Gastroesophageal sphincter (tissue), 4 donors: ENCODE measurements at regions not wholly inside any gene's neighbourhood (a gene's known extent, or its start where the extent isn't known, plus 50 kb on each side); places are given as distances from the start of the nearest gene placed in this dataset.
"Not testable (repeated sequence)": the region's sequence is repeated elsewhere in the genome, so short reads cannot be mapped to it uniquely, and the experiment has no call there.

ENCODE experiments used
- ATAC-seq: fragments of 150-250 bp; one replicate; pipeline ENCODE4 v1.9.1; 2016; ENCODE audit warnings: mild to moderate bottlenecking, moderate library complexity
- H3K27ac ChIP-seq, 4 donors: fragments of 200-600 bp; sonication (generic) in 3 of 4; 1 replicate in 3 of 4; 2 replicates in 1 of 4; pipeline ENCODE4 v1.5.1; 2016 to 2019
- H3K27me3 ChIP-seq: fragments of 200-600 bp; sonication (generic); one replicate; pipeline ENCODE4 v1.5.1; 2019
- H3K36me3 ChIP-seq, 2 donors: fragments of 200-600 bp; sonication (generic); one replicate each; pipeline ENCODE4 v1.5.1; 2019; ENCODE audit warnings: control low read depth in 1 of 2
- H3K4me1 ChIP-seq, 3 donors: fragments of 200-600 bp; sonication (generic); 1 replicate in 2 of 3; 2 replicates in 1 of 3; pipeline ENCODE4 v1.5.1; 2016 to 2019; ENCODE audit warnings: control low read depth in 2 of 3
- H3K4me3 ChIP-seq, 2 donors: fragments of 200-600 bp; sonication (generic); one replicate each; pipeline ENCODE4 v1.5.1; 2019; ENCODE audit warnings: mild to moderate bottlenecking in 1 of 2, moderate library complexity in 1 of 2
- H3K9me3 ChIP-seq, 3 donors: fragments of 200-600 bp; sonication (generic); one replicate each; pipeline ENCODE4 v1.5.1; 2017 to 2019; ENCODE audit warnings: control low read depth in 2 of 3
- EP300 ChIP-seq: sonication (generic); formaldehyde crosslinking; IDR thresholded peaks from one replicate; pipeline ENCODE4 v1.6.1; 2017; ENCODE audit warnings: antibody characterized with exemption, mild to moderate bottlenecking
- POLR2A ChIP-seq, 2 donors: fragments of 450-650 bp; IDR thresholded peaks; one replicate each; pipeline ENCODE4 v1.6.1; 2017; ENCODE audit warnings: antibody characterized with exemption in 2 of 2, mild to moderate bottlenecking in 2 of 2, moderate library complexity in 1 of 2
- POLR2AphosphoS5 ChIP-seq: sonication (generic); formaldehyde crosslinking; IDR thresholded peaks from one replicate; pipeline ENCODE4 v1.6.1; 2017; ENCODE audit warnings: antibody characterized with exemption
- WGBS, 2 donors: methylation state at CpG; one replicate each; pipeline ENCODE4 v1.1.5; 2018; ENCODE audit warnings: low coverage in 1 of 2; 5-methylcytosine and 5-hydroxymethylcytosine counted together
- TF ChIP-seq, protein P1 (sequence below), 4 experiments: fragments of 200-600 bp in 2 of 4; fragments of 450-650 bp in 2 of 4; sonication (generic) in 1 of 4; IDR thresholded peaks; one replicate each; pipeline ENCODE4 v1.5.1; 2017 to 2019; ENCODE audit warnings: antibody characterized with exemption in 4 of 4, mild to moderate bottlenecking in 2 of 4, moderate library complexity in 2 of 4

- Histone ChIP-seq H3K4me1 (no peaks in the 10 kb centered on the region), H3K9me3 (peaks cover 0 to 4% (median 0%) of the 10 kb centered on the region in 3 donors), H3K27me3 (peaks cover 5% of the 10 kb centered on the region), H3K27ac (no peak overlapping the region), H3K4me3 (no peak overlapping the region), H3K36me3 (no peaks in the 10 kb centered on the region)
- WGBS, 2 donors = 67 to 79% methylated on average over 1 of the region's 1 CpG
- TF ChIP-seq POLR2A (IDR thresholded peaks at IDR 0.05) (no peak), POLR2AphosphoS5 (no peak), EP300 (no peak)
- TF ChIP-seq, protein P1, sequence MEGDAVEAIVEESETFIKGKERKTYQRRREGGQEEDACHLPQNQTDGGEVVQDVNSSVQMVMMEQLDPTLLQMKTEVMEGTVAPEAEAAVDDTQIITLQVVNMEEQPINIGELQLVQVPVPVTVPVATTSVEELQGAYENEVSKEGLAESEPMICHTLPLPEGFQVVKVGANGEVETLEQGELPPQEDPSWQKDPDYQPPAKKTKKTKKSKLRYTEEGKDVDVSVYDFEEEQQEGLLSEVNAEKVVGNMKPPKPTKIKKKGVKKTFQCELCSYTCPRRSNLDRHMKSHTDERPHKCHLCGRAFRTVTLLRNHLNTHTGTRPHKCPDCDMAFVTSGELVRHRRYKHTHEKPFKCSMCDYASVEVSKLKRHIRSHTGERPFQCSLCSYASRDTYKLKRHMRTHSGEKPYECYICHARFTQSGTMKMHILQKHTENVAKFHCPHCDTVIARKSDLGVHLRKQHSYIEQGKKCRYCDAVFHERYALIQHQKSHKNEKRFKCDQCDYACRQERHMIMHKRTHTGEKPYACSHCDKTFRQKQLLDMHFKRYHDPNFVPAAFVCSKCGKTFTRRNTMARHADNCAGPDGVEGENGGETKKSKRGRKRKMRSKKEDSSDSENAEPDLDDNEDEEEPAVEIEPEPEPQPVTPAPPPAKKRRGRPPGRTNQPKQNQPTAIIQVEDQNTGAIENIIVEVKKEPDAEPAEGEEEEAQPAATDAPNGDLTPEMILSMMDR (IDR thresholded peaks at IDR 0.05) = no peak
- ATAC-seq = no peak
Measured at GRCh38 chr10:28449926-28450325, 83.0 kb upstream of the WAC start.

DNA sequence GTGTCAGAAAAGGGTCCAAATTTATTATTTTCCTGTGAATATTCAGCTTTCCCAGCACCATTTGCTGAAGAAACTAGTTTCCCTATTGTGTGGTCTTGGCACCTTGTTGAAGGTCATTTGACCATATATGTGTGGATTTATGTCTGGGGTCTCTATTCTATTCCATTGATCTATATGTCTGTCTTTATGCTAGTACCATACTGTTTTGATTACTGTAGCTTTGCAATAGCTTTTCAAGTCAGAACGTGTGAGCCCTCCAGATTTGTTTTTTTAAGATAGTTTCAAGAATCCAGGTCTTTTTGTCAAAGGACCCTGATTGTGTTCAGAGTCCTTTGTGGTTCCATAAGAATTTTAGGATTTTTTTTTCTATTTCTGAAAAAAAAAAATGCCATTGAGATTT lies 79.0 kb upstream of the WAC start:
- Histone ChIP-seq H3K27me3 (no peaks in the 10 kb centered on the region), H3K4me3 (no peak overlapping the region), H3K4me1 (no peaks in the 10 kb centered on the region), H3K9me3 (peaks cover 0 to 4% (median 0%) of the 10 kb centered on the region in 3 donors), H3K27ac (no peak overlapping the region), H3K36me3 (no peaks in the 10 kb centered on the region)
- TF ChIP-seq POLR2A (IDR thresholded peaks at IDR 0.05) (no peak), EP300 (no peak)
- TF ChIP-seq, protein P1 (IDR thresholded peaks at IDR 0.05) = no peak
- 73 to 75% methylated on average over 1 of the region's 1 CpG for WGBS, 2 donors
- no peak for ATAC-seq

GRCh38 chr10:28457110-28457509 lies 75.8 kb upstream of the WAC start:
- TF ChIP-seq EP300 = no peak
- TF ChIP-seq POLR2AphosphoS5 = no peak
- TF ChIP-seq POLR2A (IDR thresholded peaks at IDR 0.05) = no peak
- TF ChIP-seq, protein P1 (IDR thresholded peaks at IDR 0.05) = no peak
- WGBS, 2 donors = 69 to 89% methylated on average over 2 of the region's 2 CpGs
- Histone ChIP-seq H3K36me3 (no peaks in the 10 kb centered on the region), H3K27me3 (no peaks in the 10 kb centered on the region), H3K27ac (no peak overlapping the region), H3K9me3 (peaks cover 0 to 4% (median 0%) of the 10 kb centered on the region in 3 donors), H3K4me3 (no peak overlapping the region), H3K4me1 (no peaks in the 10 kb centered on the region)
- no peak for ATAC-seq

DNA sequence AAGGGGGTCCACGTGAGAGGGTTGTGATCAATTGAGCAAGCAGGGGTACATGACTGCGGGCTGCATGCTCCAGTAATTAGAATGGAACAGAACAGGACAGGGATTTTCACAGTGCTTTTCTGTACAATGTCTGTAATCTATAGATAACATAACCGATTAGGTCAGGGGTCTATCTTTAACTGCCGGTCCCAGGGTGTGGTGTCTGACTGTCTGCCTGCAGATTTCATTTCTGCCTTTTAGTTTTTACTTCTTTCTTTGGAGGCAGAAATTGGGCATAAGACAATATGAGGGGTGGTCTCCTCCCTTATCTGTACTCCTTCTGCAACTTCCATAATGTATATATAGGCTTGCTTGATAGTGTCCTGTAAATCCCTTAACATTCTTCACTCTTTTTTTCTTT lies 75.0 kb upstream of the WAC start:
- H3K4me3 ChIP-seq, H3K4me1 ChIP-seq, H3K9me3 ChIP-seq, ATAC-seq, H3K36me3 ChIP-seq, H3K27me3 ChIP-seq, H3K27ac ChIP-seq: not testable (repeated sequence)
- WGBS, 2 donors = 61 to 72% methylated on average over 3 to 4 of the region's 4 CpGs

DNA sequence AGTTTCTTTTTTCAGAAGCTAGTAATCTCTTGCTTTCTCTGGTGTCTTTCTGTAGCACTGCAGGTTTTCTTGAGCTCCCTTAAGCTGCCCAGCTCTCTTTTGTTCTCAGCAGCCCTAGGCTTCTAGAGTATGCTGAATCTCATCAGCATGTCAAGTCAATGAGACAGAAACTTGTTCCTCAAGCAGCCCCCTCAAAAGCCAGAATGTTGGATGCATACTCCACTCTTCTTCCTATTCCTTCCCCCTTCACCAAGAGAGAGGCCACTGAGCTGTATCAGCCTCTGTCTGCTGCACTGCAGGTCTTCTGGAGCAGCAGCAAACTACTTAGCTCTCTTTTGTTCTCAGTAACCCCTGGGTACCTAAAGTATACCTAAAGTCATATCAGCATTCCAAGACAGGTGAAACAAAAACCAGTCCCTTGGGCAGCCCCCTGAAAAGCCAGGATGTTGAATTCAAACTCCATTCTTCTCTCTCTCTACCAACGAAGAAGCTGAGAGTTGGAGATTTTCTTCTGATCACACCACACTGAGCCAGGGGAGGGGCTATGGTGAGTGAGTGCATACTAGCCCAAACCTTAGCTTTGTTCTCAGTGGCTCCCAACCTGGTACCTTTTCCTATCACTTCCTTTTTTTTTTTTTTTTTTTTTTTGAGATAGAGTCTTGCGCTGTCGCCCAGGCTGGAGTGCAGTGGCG lies 73.3 kb upstream of the WAC start:
- Histone ChIP-seq H3K4me3 (no peak overlapping the region), H3K27me3 (no peaks in the 10 kb centered on the region), H3K27ac (no peak overlapping the region), H3K9me3 (no peaks in the 10 kb centered on the region), H3K36me3 (no peaks in the 10 kb centered on the region), H3K4me1 (no peaks in the 10 kb centered on the region)
- 57 to 90% methylated on average over 1 to 3 of the region's 4 CpGs for WGBS, 2 donors
- TF ChIP-seq POLR2A (IDR thresholded peaks at IDR 0.05) (no peak), EP300 (no peak), POLR2AphosphoS5 (no peak)
- ATAC-seq = no peak

DNA sequence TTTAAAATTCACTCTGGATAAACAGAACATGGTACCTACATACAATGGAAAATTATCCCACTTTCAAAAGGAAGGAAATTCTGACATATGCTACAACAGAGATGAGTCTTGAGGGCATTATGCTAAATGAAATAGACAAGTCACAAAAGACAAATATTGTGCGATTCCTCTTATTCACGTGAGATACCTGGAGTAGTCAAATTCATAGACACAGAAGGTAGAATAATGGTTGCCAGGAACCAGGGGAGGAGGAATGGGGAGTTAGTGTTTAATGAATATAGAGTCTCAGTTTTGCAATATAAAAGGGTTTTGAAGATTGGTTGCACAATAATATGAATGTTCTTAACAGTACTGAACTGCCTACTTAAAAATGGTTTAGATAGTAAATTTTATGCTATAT lies 69.8 kb upstream of the WAC start:
- no peaks in the 10 kb centered on the region for H3K36me3 ChIP-seq
- ATAC-seq = no peak
- TF ChIP-seq POLR2A (IDR thresholded peaks at IDR 0.05) = no peak
- H3K4me1 ChIP-seq = no peaks in the 10 kb centered on the region
- H3K27me3 ChIP-seq = no peaks in the 10 kb centered on the region
- H3K9me3 ChIP-seq = no peaks in the 10 kb centered on the region
- no peak overlapping the region for H3K4me3 ChIP-seq
- H3K27ac ChIP-seq = no peak overlapping the region
- WGBS, 2 donors = 79 to 92% methylated on average over 2 of the region's 2 CpGs
